ENCODE measurements at regions not wholly inside any gene's neighbourhood (a gene's known extent, or its start where the extent isn't known, plus 50 kb on each side); places are given as distances from the start of the nearest gene placed in this dataset.
"Not testable (repeated sequence)": the region's sequence is repeated elsewhere in the genome, so short reads cannot be mapped to it uniquely, and the experiment has no call there.

- no peak for TF ChIP-seq POLR2A (IDR thresholded peaks at IDR 0.05; ENCODE audit: low read depth, low read length)
- DNase-seq (ENCODE audit: insufficient read length, low spot score) (no peak), FAIRE-seq (no peak)
Measured at GRCh38 chr2:871175-871727, 79.4 kb upstream of the SNTG2 start.

GRCh38 chr2:870426-870825 is 80.2 kb upstream of the SNTG2 start:
- TF ChIP-seq POLR2A (IDR thresholded peaks at IDR 0.05; ENCODE audit: low read depth, low read length), result no peak
- FAIRE-seq, result no peak

DNA sequence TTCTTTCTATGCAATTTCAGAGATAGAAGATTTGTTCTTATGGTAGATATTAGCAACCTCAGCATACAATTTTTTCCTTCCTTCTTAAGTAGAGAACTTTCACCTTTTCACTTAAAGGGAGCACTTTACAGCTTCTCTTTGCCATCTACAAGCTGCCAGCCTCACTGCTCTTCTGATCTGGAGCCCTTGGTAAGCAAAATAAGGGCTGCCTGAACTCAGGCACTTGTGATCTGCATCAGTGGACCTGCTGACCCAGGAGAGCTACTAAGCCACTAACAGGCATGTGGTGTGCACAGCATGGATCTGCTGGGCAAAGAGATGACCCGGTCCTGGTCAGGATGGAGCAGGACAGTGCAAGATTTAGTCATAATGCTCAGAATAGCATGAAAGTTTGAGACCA is 80.8 kb upstream of the SNTG2 start:
- FAIRE-seq, result no peak
- TF ChIP-seq POLR2A (IDR thresholded peaks at IDR 0.05; ENCODE audit: low read depth, low read length), result no peak

More at GRCh38 chr2:870426-870825, 80.2 kb upstream of the SNTG2 start:
- DNase-seq (ENCODE audit: insufficient read length, low spot score), result no peak

DNA sequence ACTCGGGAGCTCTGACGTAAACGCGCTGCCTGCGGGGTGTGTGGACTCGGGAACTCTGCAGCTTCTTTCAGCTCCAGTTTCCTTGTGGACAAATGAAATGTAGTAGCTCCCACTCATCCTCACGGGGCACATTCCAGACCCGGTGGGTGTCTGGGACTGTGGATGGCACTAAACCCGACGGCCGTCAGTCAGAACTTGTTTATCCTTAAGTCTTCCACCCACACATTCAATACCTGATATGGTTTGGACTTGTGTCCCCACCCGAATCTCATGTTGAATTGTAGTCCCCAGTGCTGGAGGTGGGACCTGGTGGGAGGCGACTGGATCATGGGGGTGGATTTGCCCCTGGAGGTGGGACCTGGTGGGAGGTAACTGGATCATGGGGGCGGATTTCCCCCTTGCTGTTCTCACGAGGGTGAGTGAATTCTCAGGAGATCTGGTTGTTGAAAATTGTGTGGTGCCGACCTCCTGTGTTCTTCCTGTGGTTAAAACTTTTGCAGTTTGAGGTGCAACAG is 81.2 kb upstream of the SNTG2 start:
- no peak for FAIRE-seq
- no peak for DNase-seq (ENCODE audit: insufficient read length, low spot score)

More for the DNA sequence above, 80.8 kb upstream of the SNTG2 start:
- no peak for DNase-seq (ENCODE audit: insufficient read length, low spot score)

GRCh38 chr2:868857-869256 is 81.8 kb upstream of the SNTG2 start:
- not testable (repeated sequence) for DNase-seq (ENCODE audit: insufficient read length, low spot score); FAIRE-seq

More for the DNA sequence above, 81.2 kb upstream of the SNTG2 start:
- no peak for TF ChIP-seq POLR2A (IDR thresholded peaks at IDR 0.05; ENCODE audit: low read depth, low read length)

DNA sequence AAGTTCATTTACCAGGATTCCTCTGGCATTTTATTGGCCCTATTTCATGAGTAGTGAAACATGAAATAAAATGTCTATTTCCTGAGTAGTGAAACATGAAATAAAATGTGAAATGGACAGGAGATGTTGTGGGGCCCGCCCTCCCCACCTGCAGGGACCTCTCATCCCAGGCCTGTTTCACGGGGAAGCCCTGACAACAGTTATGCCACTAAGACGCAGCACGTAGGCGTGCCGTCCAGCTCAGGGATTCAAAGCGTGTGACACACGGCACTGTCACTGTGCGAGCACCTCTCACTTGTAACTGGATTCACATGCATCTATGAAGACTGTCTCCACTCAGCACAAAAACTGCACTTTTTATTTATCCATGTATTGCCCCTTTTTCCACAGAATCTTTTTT is 83.4 kb upstream of the SNTG2 start:
- DNase-seq (ENCODE audit: insufficient read length, low spot score) (no peak), FAIRE-seq (no peak)
- TF ChIP-seq POLR2A (IDR thresholded peaks at IDR 0.05; ENCODE audit: low read depth, low read length), result no peak

- no peak for DNase-seq (ENCODE audit: insufficient read length, low spot score)
- FAIRE-seq, result no peak
- no peak for TF ChIP-seq POLR2A (IDR thresholded peaks at IDR 0.05; ENCODE audit: low read depth, low read length)
Measured at GRCh38 chr2:866887-867286, 83.8 kb upstream of the SNTG2 start.

GRCh38 chr2:866009-866680 is 84.5 kb upstream of the SNTG2 start:
- no peak for TF ChIP-seq POLR2A (IDR thresholded peaks at IDR 0.05; ENCODE audit: low read depth, low read length)
- FAIRE-seq (no peak), DNase-seq (ENCODE audit: insufficient read length, low spot score) (no peak)

- DNase-seq (ENCODE audit: insufficient read length, low spot score) (no peak), FAIRE-seq (no peak)
- no peak for TF ChIP-seq POLR2A (IDR thresholded peaks at IDR 0.05; ENCODE audit: low read depth, low read length)
Measured at GRCh38 chr2:864501-865106, 86.0 kb upstream of the SNTG2 start.

DNA sequence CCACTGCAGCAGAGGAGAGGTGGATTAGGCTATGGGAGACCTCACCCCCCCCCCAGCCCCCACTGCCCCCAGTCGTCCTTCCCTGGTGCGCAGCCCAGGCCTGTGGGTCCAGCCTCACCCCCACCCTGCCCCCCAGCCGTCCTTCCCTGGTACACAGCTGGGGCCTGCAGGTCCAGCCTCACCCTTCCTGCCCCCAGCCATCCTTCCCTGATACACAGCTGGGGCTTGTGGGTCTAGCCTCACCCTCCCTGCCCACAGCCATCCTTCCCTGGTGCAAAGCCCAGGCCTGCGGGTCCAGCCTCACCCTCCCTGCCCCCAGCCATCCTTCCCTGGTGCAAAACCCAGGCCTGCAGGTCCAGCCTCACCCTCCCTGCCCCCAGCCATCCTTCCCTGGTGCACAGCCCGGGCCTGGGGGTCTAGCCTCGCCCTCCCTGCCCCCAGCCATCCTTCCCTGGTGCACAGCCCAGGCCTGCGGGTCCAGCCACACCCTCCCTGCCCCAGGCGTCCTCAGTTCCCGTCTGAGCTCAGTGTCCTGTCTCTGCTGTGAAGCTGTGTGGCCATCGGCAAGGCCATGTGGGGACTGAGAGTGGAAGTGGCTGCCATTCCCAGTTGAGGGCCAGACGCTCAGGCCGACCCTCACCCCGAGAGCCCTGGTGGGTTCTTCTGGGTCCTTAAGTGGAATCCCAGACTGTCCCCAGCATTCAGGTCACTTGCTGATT is 86.8 kb upstream of the SNTG2 start:
- TF ChIP-seq POLR2A (IDR thresholded peaks at IDR 0.05; ENCODE audit: low read depth, low read length), result no peak
- no peak for DNase-seq (ENCODE audit: insufficient read length, low spot score)
- FAIRE-seq, result no peak

DNA sequence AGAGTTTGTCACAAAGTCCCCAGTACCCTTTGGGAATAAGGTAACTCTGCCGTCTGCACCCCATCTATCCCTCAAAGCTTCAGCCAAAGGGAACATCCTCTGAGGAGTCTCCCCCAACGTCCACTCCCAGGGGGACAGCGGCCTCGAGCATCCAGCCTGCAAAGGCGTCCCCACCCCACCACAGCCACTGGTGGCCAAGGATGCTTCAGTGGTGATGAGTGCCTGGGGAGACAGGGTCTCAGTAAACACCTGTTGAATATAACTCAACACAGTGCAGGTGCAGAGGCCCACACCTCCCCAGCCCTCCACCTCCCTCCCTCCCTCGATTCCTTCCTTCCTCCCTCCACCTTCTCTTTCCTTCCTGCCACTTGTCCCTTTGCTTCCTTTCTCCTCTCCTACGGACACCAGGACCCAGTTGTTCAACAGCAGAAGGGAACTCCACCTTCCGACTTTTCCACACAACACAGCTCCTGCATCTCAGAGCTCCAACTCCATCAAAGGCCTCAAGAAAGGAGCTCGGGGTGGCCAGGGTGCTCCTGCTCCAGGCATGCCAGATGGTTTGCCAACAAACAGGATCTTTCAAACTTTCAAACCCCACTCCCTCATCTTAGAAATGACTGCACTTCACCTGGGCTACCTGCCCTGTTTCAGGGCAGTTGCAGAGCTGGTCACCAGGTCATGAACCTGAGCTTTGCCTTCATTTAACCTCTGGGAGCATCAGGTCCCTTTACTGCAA is 87.8 kb upstream of the SNTG2 start:
- no peak for FAIRE-seq
- no peak for DNase-seq (ENCODE audit: insufficient read length, low spot score)
- no peak for TF ChIP-seq POLR2A (IDR thresholded peaks at IDR 0.05; ENCODE audit: low read depth, low read length)

- TF ChIP-seq POLR2A (IDR thresholded peaks at IDR 0.05; ENCODE audit: low read depth, low read length), result no peak
- DNase-seq (ENCODE audit: insufficient read length, low spot score) (no peak), FAIRE-seq (no peak)
Measured at GRCh38 chr2:862355-862687, 88.3 kb upstream of the SNTG2 start.

GRCh38 chr2:861655-862354 is 88.8 kb upstream of the SNTG2 start:
- DNase-seq (ENCODE audit: insufficient read length, low spot score) (no peak), FAIRE-seq (no peak)
- no peak for TF ChIP-seq POLR2A (IDR thresholded peaks at IDR 0.05; ENCODE audit: low read depth, low read length)

Data from H54 (cell line).